NCI-H2081 (cell line): ENCODE measurements at regions not wholly inside any gene's neighbourhood (a gene's known extent, or its start where the extent isn't known, plus 50 kb on each side); places are given as distances from the start of the nearest gene placed in this dataset.
"Not testable (repeated sequence)": the region's sequence is repeated elsewhere in the genome, so short reads cannot be mapped to it uniquely, and the experiment has no call there.

Source experiments
- DNase-seq, 2 experiments: peaks; one replicate each; lab custom pipeline; 2025; lab: John Stamatoyannopoulos, UW

GRCh38 chr18:67455890-67456501 is 60.5 kb downstream of the DSEL start:
- DNase-seq, result no peak

GRCh38 chr18:67453901-67454300 is 62.6 kb downstream of the DSEL start:
- no peak for DNase-seq

GRCh38 chr18:67451960-67452359 is 64.6 kb downstream of the DSEL start:
- no peak for DNase-seq

- not testable (repeated sequence) for DNase-seq
Observed at GRCh38 chr18:67451101-67451500, 65.4 kb downstream of the DSEL start.

GRCh38 chr18:67433971-67434370 is 82.5 kb downstream of the DSEL start:
- no peak for DNase-seq

GRCh38 chr18:67432806-67433205 is 83.7 kb downstream of the DSEL start:
- no peak for DNase-seq

- DNase-seq, result no peak
Observed at GRCh38 chr18:67428805-67429204, 87.7 kb downstream of the DSEL start.

GRCh38 chr18:67428158-67428557 is 88.4 kb downstream of the DSEL start:
- DNase-seq, result no peak

GRCh38 chr18:67426486-67426885 is 90.0 kb downstream of the DSEL start:
- DNase-seq, result no peak

- no peak for DNase-seq
Observed at GRCh38 chr18:67425672-67426071, 90.8 kb downstream of the DSEL start.

GRCh38 chr18:67421651-67422050 is 94.9 kb downstream of the DSEL start:
- DNase-seq, result no peak

GRCh38 chr18:67417864-67418523 is 98.5 kb downstream of the DSEL start:
- no peak for DNase-seq

- DNase-seq, result no peak
Observed at GRCh38 chr18:67411116-67411515, 105.4 kb downstream of the DSEL start.

GRCh38 chr18:67410075-67411070 is 106.1 kb downstream of the DSEL start:
- no peak for DNase-seq

- DNase-seq, result no peak
Observed at GRCh38 chr18:67408240-67408639, 108.3 kb downstream of the DSEL start.

- DNase-seq, result no peak
Observed at GRCh38 chr18:67406714-67407113, 109.8 kb downstream of the DSEL start.

GRCh38 chr18:67402543-67402942 is 114.0 kb downstream of the DSEL start:
- no peak for DNase-seq

GRCh38 chr18:67400502-67401117 is 115.9 kb downstream of the DSEL start:
- DNase-seq, result no peak

GRCh38 chr18:67386032-67386431 is 130.5 kb downstream of the DSEL start:
- DNase-seq, result no peak

GRCh38 chr18:67385455-67385854 is 131.1 kb downstream of the DSEL start:
- DNase-seq, result no peak

- not testable (repeated sequence) for DNase-seq
Observed at GRCh38 chr18:67384057-67384456, 132.5 kb downstream of the DSEL start.

- no peak for DNase-seq
Observed at GRCh38 chr18:67381608-67382150, 134.8 kb downstream of the DSEL start.
